Mesenchymal stem cell (in vitro differentiated cells and primary cell): ENCODE measurements at regions not wholly inside any gene's neighbourhood (a gene's known extent, or its start where the extent isn't known, plus 50 kb on each side); places are given as distances from the start of the nearest gene placed in this dataset.
A peak's percentile ranks its signal among the peaks of the same experiment; 100 is the strongest.

Source experiments
- DNase-seq: peaks from one replicate; pipeline ENCODE4 v3.0.0-alpha.2; 2013
- H2AFZ ChIP-seq: one replicate; pipeline ENCODE4 v1.6.1; 2013; ENCODE audit warnings: low read depth, mild to moderate bottlenecking, control low read depth, inconsistent platforms, low read length, moderate library complexity
- H2AK5ac ChIP-seq: 2 replicates; pipeline ENCODE4 v1.6.1; 2013; ENCODE audit warnings: low read length, moderate library complexity, mild to moderate bottlenecking, inconsistent platforms; ENCODE audit not compliant: severe bottlenecking
- H2BK120ac ChIP-seq: one replicate; pipeline ENCODE4 v1.6.1; 2013; ENCODE audit warnings: low read depth, mild to moderate bottlenecking, inconsistent platforms, low read length, moderate library complexity
- H2BK12ac ChIP-seq, 2 experiments: one replicate each; pipeline ENCODE4 v1.6.1; 2013; ENCODE audit warnings: inconsistent platforms in 2 of 2, low read length in 2 of 2, mild to moderate bottlenecking in 2 of 2, moderate library complexity in 2 of 2, control low read depth in 1 of 2
- H2BK15ac ChIP-seq: one replicate; pipeline ENCODE4 v1.6.1; 2013; ENCODE audit warnings: mild to moderate bottlenecking, low read depth, inconsistent platforms; ENCODE audit not compliant: poor library complexity, severe bottlenecking
- H2BK5ac ChIP-seq: 2 replicates; pipeline ENCODE4 v1.6.1; 2013; ENCODE audit warnings: low read depth, mild to moderate bottlenecking, low read length, control low read depth, inconsistent platforms; ENCODE audit not compliant: poor library complexity, severe bottlenecking
- H3K14ac ChIP-seq, 2 experiments: one replicate each; pipeline ENCODE4 v1.6.1; 2013; ENCODE audit warnings: inconsistent platforms in 2 of 2, low read length in 2 of 2, control low read depth in 1 of 2, mild to moderate bottlenecking in 1 of 2, moderate library complexity in 1 of 2
- H3K18ac ChIP-seq, 2 experiments: one replicate each; pipeline ENCODE4 v1.6.1; 2013; ENCODE audit warnings: inconsistent platforms in 2 of 2, low read length in 2 of 2, control low read depth in 1 of 2, low read depth in 1 of 2, mild to moderate bottlenecking in 1 of 2
- H3K23ac ChIP-seq, 2 experiments: one replicate each; pipeline ENCODE4 v1.6.1; 2013; ENCODE audit warnings: inconsistent platforms in 2 of 2, low read length in 2 of 2, mild to moderate bottlenecking in 2 of 2, moderate library complexity in 2 of 2, control low read depth in 1 of 2
- H3K27ac ChIP-seq: 2 replicates; pipeline ENCODE4 v1.5.1; 2013; ENCODE audit warnings: mild to moderate bottlenecking, moderate library complexity, low read length, control low read depth, inconsistent platforms; ENCODE audit not compliant: poor library complexity, severe bottlenecking
- H3K27me3 ChIP-seq, 2 experiments: 2 replicates each; pipeline versions ENCODE4 v1.6.1 to v1.7.0; 2013; ENCODE audit warnings: low read length in 2 of 2, mild to moderate bottlenecking in 2 of 2, moderate library complexity in 2 of 2, control low read depth in 1 of 2, inconsistent platforms in 1 of 2; ENCODE audit not compliant: control insufficient read depth in 1 of 2, insufficient read depth in 1 of 2
- H3K36me3 ChIP-seq, 2 experiments: 2 replicates each; pipeline versions ENCODE4 v1.6.1 to v1.7.0; 2013; ENCODE audit warnings: low read length in 2 of 2, control low read depth in 1 of 2, inconsistent platforms in 1 of 2, low read depth in 1 of 2, mild to moderate bottlenecking in 1 of 2; ENCODE audit not compliant: insufficient read depth in 2 of 2, control insufficient read depth in 1 of 2
- H3K4ac ChIP-seq, 2 experiments: one replicate each; pipeline ENCODE4 v1.6.1; 2013; ENCODE audit warnings: inconsistent platforms in 2 of 2, low read length in 2 of 2, mild to moderate bottlenecking in 2 of 2, moderate library complexity in 2 of 2, control low read depth in 1 of 2, low read depth in 1 of 2
- H3K4me1 ChIP-seq: 2 replicates; pipeline ENCODE4 v1.6.1; 2013; ENCODE audit warnings: low read depth, low read length, control low read depth; ENCODE audit not compliant: control insufficient read depth, insufficient read depth
- H3K4me2 ChIP-seq: 2 replicates; pipeline ENCODE4 v1.6.1; 2013; ENCODE audit warnings: low read length, mild to moderate bottlenecking, inconsistent platforms; ENCODE audit not compliant: poor library complexity, severe bottlenecking
- H3K4me3 ChIP-seq, 2 experiments: 2 replicates each; pipeline versions ENCODE4 v1.5.1 to v1.7.0; 2013; ENCODE audit warnings: low read length in 2 of 2, mild to moderate bottlenecking in 2 of 2, control low read depth in 1 of 2, low read depth in 1 of 2; ENCODE audit not compliant: insufficient read depth in 1 of 2
- H3K79me1 ChIP-seq: replicated peaks from 2 replicates; pipeline ENCODE4 v1.6.1; 2013; ENCODE audit warnings: mild to moderate bottlenecking, control low read depth, low read length, inconsistent platforms; ENCODE audit not compliant: poor library complexity, severe bottlenecking
- H3K9ac ChIP-seq: 2 replicates; pipeline ENCODE4 v1.7.0; 2013; ENCODE audit warnings: mild to moderate bottlenecking, low read length, moderate library complexity
- H3K9me3 ChIP-seq: 2 replicates; pipeline ENCODE4 v1.7.0; 2013; ENCODE audit warnings: mild to moderate bottlenecking, low read length; ENCODE audit not compliant: control insufficient read depth
- H4K8ac ChIP-seq: one replicate; pipeline ENCODE4 v1.6.1; 2013; ENCODE audit warnings: inconsistent platforms, mild to moderate bottlenecking, low read length, moderate library complexity
- H4K91ac ChIP-seq: one replicate; pipeline ENCODE4 v1.6.1; 2013; ENCODE audit warnings: mild to moderate bottlenecking, low read length, inconsistent platforms
- WGBS: methylation state at CpG from one replicate; pipeline ENCODE4 v1.1.7; 2013; ENCODE audit warnings: mixed read lengths; 5-methylcytosine and 5-hydroxymethylcytosine counted together

DNA sequence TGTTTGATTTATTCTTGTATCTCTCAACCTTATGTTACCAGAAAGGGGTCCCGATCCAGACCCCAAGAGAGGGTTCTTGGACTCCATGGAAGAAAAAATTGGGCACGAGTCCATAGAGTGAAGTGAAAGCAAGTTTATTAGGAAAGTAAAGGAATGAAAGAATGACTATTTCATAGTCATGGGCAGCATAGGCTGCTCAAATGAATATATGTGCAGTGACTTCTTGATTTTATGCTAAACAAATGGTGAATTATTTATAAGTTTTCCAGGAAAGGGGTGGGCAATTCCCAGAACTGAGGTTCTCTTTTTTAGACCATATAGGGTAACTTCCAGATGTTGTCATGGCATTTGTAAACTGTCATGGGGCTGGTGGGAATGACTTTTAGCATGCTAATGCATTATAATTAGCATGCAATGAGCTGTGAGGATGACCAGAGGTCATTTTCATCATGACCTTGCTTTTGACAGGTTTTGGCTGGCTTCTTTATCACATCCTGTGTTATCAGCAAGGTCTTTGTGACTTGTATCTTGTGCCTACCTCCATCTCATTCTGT is 832.4 kb upstream of the CDH2 start:
- no peak overlapping the region for H2BK15ac ChIP-seq
- no peak overlapping the region for H4K8ac ChIP-seq

DNA sequence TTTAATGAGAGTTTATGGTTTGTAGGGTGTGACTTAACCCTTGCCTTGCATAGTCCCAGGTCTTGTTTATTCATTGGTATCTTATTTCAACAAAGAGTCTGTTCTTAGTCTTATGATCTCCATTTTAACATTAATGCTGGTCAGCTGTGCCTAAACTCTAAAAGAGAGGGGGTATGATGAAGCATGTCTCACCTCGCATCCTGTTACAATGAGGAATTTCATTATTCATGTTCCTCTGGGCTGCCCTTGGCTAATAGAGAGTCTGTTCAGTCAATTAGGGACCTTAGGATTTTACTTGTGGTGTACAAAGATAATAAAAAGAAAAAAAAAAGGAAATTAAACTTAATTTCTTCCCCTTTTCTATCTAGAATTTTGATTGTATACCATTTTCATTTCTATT is 831.9 kb upstream of the CDH2 start:
- Histone ChIP-seq H3K4ac (no peak overlapping the region), H2AK5ac (no peak overlapping the region), H3K4me3 (no peak overlapping the region), H3K14ac (no peak overlapping the region), H3K9ac (no peak overlapping the region), H2AFZ (no peak overlapping the region), H2BK5ac (no peak overlapping the region), H3K18ac (no peak overlapping the region), H3K9me3 (no peaks in the 10 kb centered on the region), H2BK120ac (no peak overlapping the region), H2BK15ac (no peak overlapping the region), H3K27me3 (no peaks in the 10 kb centered on the region), H3K27ac (no peak overlapping the region), H3K23ac (no peak overlapping the region), H2BK12ac (no peak overlapping the region), H3K79me1 (no peaks in the 10 kb centered on the region), H4K91ac (no peak overlapping the region), H3K4me1 (no peaks in the 10 kb centered on the region), H3K36me3 (no peaks in the 10 kb centered on the region), H4K8ac (no peak overlapping the region), H3K4me2 (no peak overlapping the region)
- 100% methylated on average over 1 of the region's 1 CpG for WGBS
- DNase-seq, result no peak

More for the DNA sequence above, 832.4 kb upstream of the CDH2 start:
- H2BK120ac ChIP-seq, result no peak overlapping the region
- no peak overlapping the region for H2AK5ac ChIP-seq
- DNase-seq, result no peak
- H3K36me3 ChIP-seq, result no peaks in the 10 kb centered on the region
- H3K18ac ChIP-seq, result no peak overlapping the region
- H3K27ac ChIP-seq, result no peak overlapping the region
- H3K4me2 ChIP-seq, result no peak overlapping the region
- H2AFZ ChIP-seq, result no peak overlapping the region
- H3K4ac ChIP-seq, result no peak overlapping the region
- H3K9ac ChIP-seq, result no peak overlapping the region
- no peaks in the 10 kb centered on the region for H3K27me3 ChIP-seq
- H3K4me1 ChIP-seq, result no peaks in the 10 kb centered on the region
- no peak overlapping the region for H4K91ac ChIP-seq
- H3K4me3 ChIP-seq, result no peak overlapping the region
- H3K14ac ChIP-seq, result peak overlapping the region in 1 of 2 experiments; percentile 15
- H2BK12ac ChIP-seq, result no peak overlapping the region
- no peaks in the 10 kb centered on the region for H3K79me1 ChIP-seq
- no peak overlapping the region for H3K23ac ChIP-seq
- WGBS, result 93% methylated on average over 2 of the region's 2 CpGs
- H2BK5ac ChIP-seq, result no peak overlapping the region
- no peaks in the 10 kb centered on the region for H3K9me3 ChIP-seq

DNA sequence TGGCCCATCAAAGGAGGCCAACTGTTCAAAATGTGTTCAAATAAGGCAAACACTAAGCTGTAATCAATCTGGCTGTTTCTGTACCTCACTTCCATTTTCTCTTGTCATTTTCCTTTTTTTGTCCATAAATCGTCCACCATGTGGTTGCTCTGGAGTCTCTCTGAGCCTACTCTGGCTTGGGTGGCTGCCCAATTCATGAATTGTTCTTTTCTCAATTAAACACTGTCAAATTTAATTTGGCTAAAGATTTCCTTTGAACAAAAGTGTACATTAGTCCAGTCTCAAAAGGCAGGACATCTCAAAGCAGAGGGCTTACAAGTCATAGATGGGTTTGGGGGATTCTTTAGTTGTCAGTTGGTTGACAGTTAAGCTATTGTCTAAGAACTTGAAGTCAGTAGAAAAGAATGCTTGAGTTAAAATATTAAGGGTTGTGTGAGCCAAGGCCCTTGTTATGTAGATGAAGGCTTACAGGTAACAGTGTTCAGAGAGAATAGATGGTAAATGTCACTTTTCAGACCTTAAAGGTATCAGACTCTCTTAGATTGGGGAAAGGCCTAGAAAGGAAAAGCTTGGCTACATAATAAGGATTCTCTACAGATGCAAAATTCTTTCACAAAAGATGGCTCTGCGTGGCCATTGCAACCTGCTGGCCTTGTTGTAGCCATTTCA is 831.2 kb upstream of the CDH2 start:
- H3K4ac ChIP-seq, result no peak overlapping the region
- no peak overlapping the region for H2BK15ac ChIP-seq
- H3K27me3 ChIP-seq, result no peaks in the 10 kb centered on the region
- WGBS, result 100% methylated on average over 1 of the region's 2 CpGs
- no peak overlapping the region for H2BK5ac ChIP-seq
- no peaks in the 10 kb centered on the region for H3K36me3 ChIP-seq
- no peaks in the 10 kb centered on the region for H3K4me1 ChIP-seq
- no peak for DNase-seq
- H3K9ac ChIP-seq, result no peak overlapping the region
- no peak overlapping the region for H3K18ac ChIP-seq
- H2BK12ac ChIP-seq, result no peak overlapping the region
- no peak overlapping the region for H3K23ac ChIP-seq
- no peak overlapping the region for H4K8ac ChIP-seq
- no peak overlapping the region for H4K91ac ChIP-seq
- no peak overlapping the region for H2AK5ac ChIP-seq
- H3K79me1 ChIP-seq, result no peaks in the 10 kb centered on the region
- no peaks in the 10 kb centered on the region for H3K9me3 ChIP-seq
- no peak overlapping the region for H2BK120ac ChIP-seq
- no peak overlapping the region for H2AFZ ChIP-seq
- H3K4me3 ChIP-seq, result no peak overlapping the region
- H3K4me2 ChIP-seq, result no peak overlapping the region
- no peak overlapping the region for H3K27ac ChIP-seq
- no peak overlapping the region for H3K14ac ChIP-seq

DNA sequence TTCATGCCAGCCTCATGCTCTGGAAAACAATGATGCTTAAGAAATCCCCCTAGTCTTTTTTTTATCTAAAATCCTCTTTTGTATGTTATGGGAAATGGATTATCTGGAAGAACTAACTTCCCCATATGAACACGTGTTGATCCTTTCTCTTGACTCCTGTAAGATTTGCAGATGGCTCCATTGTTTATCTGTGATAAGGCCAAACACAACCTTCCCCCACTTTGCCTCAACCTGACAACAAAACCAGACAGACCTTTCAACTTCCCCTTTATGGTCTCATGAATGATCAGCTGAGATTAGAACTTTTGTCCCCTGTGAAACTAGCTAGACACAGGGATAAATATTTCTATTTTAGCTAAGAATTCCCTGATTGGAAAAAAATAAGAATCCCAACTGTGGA is 828.0 kb upstream of the CDH2 start:
- WGBS, result 29% methylated on average over 1 of the region's 1 CpG
- Histone ChIP-seq H3K79me1 (no peaks in the 10 kb centered on the region), H3K23ac (no peak overlapping the region), H3K4me3 (no peak overlapping the region), H3K18ac (no peak overlapping the region), H3K14ac (no peak overlapping the region), H3K4ac (no peak overlapping the region), H3K27me3 (no peaks in the 10 kb centered on the region), H4K8ac (no peak overlapping the region), H3K9me3 (no peaks in the 10 kb centered on the region), H3K4me2 (no peak overlapping the region), H2BK120ac (no peak overlapping the region), H2AK5ac (no peak overlapping the region), H3K4me1 (no peaks in the 10 kb centered on the region), H2AFZ (no peak overlapping the region), H3K9ac (no peak overlapping the region), H2BK5ac (no peak overlapping the region), H2BK12ac (no peak overlapping the region), H3K27ac (no peak overlapping the region), H3K36me3 (no peaks in the 10 kb centered on the region), H2BK15ac (no peak overlapping the region), H4K91ac (no peak overlapping the region)
- DNase-seq, result no peak
